ENCODE measurements at regions not wholly inside any gene's neighbourhood (a gene's known extent, or its start where the extent isn't known, plus 50 kb on each side); places are given as distances from the start of the nearest gene placed in this dataset.

GRCh38 chr14:76581592-76581991 lies 179.7 kb upstream of the VASH1 start:
- no peak overlapping the region for H3K4me3 ChIP-seq
- intact Hi-C loops (cut with micrococcal nuclease) = no loop called here
- DNase-seq = no peak
- H3K4me1 ChIP-seq = peaks cover 8% of the 10 kb centered on the region
- H3K9me3 ChIP-seq (replicated peaks) = peaks cover 3% of the 10 kb centered on the region
- H3K27ac ChIP-seq (replicated peaks) = no peak overlapping the region
- no peaks in the 10 kb centered on the region for H3K36me3 ChIP-seq
- TF ChIP-seq, protein P1, sequence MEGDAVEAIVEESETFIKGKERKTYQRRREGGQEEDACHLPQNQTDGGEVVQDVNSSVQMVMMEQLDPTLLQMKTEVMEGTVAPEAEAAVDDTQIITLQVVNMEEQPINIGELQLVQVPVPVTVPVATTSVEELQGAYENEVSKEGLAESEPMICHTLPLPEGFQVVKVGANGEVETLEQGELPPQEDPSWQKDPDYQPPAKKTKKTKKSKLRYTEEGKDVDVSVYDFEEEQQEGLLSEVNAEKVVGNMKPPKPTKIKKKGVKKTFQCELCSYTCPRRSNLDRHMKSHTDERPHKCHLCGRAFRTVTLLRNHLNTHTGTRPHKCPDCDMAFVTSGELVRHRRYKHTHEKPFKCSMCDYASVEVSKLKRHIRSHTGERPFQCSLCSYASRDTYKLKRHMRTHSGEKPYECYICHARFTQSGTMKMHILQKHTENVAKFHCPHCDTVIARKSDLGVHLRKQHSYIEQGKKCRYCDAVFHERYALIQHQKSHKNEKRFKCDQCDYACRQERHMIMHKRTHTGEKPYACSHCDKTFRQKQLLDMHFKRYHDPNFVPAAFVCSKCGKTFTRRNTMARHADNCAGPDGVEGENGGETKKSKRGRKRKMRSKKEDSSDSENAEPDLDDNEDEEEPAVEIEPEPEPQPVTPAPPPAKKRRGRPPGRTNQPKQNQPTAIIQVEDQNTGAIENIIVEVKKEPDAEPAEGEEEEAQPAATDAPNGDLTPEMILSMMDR (IDR thresholded peaks at IDR 0.05; ENCODE audit: borderline replicate concordance) = no peak
- H3K27me3 ChIP-seq (ENCODE audit: low read depth) = no peaks in the 10 kb centered on the region

DNA sequence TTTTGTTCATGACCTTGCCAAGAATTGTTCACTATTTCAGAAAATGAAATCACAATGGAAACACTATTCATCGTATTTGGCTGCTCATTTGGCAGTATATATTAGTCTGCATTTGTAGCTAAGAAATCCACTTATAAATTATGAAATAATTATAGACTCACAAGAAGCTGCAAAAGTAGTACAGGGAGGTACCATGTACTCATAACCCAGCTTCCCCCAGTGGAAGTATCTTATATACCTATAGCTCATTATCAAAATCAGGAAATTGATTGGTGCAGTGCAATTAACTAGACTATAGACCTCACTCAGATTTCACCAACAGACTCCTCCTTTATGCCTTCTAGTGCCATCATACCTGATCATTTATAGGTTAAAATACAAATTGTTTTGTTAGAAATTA lies 178.8 kb upstream of the VASH1 start:
- Histone ChIP-seq H3K4me3 (no peak overlapping the region), H3K27ac (replicated peaks) (no peak overlapping the region), H3K4me1 (peaks cover 5% of the 10 kb centered on the region), H3K9me3 (replicated peaks) (no peaks in the 10 kb centered on the region), H3K27me3 (ENCODE audit: low read depth) (no peaks in the 10 kb centered on the region), H3K36me3 (no peaks in the 10 kb centered on the region)
- TF ChIP-seq, protein P1 (IDR thresholded peaks at IDR 0.05; ENCODE audit: borderline replicate concordance) = no peak
- intact Hi-C loops (cut with micrococcal nuclease) = no loop called here
- DNase-seq = no peak

DNA sequence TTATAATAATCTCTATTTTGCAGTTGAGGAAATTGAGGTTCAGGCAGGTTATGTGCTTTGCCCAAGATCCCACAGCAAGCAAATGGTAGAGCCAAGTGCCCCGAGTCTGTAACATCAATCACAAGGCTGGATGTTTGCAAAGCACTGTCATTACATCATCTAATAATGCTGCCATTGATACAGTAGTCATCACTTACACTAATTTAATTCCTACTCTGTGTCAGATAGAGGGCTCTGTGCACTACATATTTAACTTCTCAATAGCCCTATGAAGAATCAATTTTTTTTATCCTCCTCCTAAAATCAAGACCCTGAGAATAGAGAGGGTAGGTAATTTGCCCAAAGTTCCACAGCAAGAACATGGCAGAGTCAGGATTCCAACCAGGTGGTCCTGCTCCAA lies 178.1 kb upstream of the VASH1 start:
- TF ChIP-seq, protein P1 (IDR thresholded peaks at IDR 0.05; ENCODE audit: borderline replicate concordance) = no peak
- peaks cover 5% of the 10 kb centered on the region for H3K4me1 ChIP-seq
- H3K27me3 ChIP-seq (ENCODE audit: low read depth) = no peaks in the 10 kb centered on the region
- H3K4me3 ChIP-seq = no peak overlapping the region
- no peaks in the 10 kb centered on the region for H3K36me3 ChIP-seq
- DNase-seq = no peak
- intact Hi-C loops (cut with micrococcal nuclease) = no loop called here
- H3K9me3 ChIP-seq (replicated peaks) = no peaks in the 10 kb centered on the region
- H3K27ac ChIP-seq (replicated peaks) = no peak overlapping the region

DNA sequence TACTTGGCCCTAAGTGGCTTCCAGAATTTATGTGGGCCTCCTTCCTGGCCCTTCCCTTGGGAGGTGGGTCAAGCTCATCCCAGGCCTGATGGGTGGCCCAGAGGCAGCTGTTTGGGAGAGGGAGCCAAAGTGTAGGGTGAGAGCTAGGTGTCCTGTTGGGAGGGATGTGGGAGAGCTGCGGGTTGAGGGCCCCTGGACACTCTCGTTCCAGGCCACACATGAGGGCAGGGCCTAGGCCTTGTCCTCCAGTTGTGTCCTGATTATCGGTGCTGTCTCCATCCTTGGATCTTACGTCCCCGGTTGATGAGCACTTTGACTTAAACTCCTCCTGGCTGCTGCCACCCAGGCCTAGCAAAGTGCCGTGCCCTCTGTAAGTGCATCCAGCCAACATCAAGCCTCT lies 177.5 kb upstream of the VASH1 start:
- no peak for DNase-seq
- Histone ChIP-seq H3K4me3 (no peak overlapping the region), H3K27me3 (ENCODE audit: low read depth) (no peaks in the 10 kb centered on the region), H3K27ac (replicated peaks) (no peak overlapping the region), H3K36me3 (no peaks in the 10 kb centered on the region), H3K4me1 (peaks cover 5% of the 10 kb centered on the region), H3K9me3 (replicated peaks) (no peaks in the 10 kb centered on the region)
- intact Hi-C loops (cut with micrococcal nuclease) = no loop called here
- TF ChIP-seq, protein P1 (IDR thresholded peaks at IDR 0.05; ENCODE audit: borderline replicate concordance) = no peak

DNA sequence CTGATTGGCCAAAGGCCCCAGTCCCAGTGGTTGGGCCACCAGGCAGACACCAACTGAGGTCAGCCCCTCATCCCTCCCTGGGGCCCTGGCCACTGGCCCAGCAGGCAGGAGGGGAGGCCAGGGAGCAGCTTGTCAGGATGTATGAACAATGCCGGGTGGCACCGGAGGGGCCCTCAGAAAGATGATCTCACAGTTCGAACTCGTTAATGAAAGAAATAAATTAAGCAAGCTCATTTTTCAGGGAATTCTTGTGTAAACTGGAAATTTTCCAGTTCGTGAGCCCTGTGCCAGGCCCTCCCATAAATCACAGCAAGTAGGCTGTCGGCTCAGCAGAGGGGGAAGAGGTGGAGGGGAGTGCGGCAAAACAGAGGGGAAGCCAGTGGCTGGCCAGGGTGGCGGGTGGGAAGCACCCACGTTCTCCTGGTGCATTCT lies 177.0 kb upstream of the VASH1 start:
- TF ChIP-seq, protein P1 (IDR thresholded peaks at IDR 0.05; ENCODE audit: borderline replicate concordance) = no peak
- intact Hi-C loops (cut with micrococcal nuclease) = no loop called here
- Histone ChIP-seq H3K27me3 (ENCODE audit: low read depth) (no peaks in the 10 kb centered on the region), H3K4me1 (peaks cover 5% of the 10 kb centered on the region), H3K27ac (replicated peaks) (no peak overlapping the region), H3K4me3 (no peak overlapping the region), H3K9me3 (replicated peaks) (no peaks in the 10 kb centered on the region), H3K36me3 (no peaks in the 10 kb centered on the region)
- DNase-seq = no peak

- Histone ChIP-seq H3K27ac (replicated peaks) (no peak overlapping the region), H3K36me3 (no peaks in the 10 kb centered on the region), H3K9me3 (replicated peaks) (no peaks in the 10 kb centered on the region), H3K4me1 (no peaks in the 10 kb centered on the region), H3K4me3 (no peak overlapping the region), H3K27me3 (ENCODE audit: low read depth) (no peaks in the 10 kb centered on the region)
- intact Hi-C loops (cut with micrococcal nuclease) = no loop called here
- no peak for DNase-seq
- TF ChIP-seq, protein P1 (IDR thresholded peaks at IDR 0.05; ENCODE audit: borderline replicate concordance) = no peak
These were observed 175.7 kb upstream of the VASH1 start for GRCh38 chr14:76585616-76586015.
